Esophagus squamous epithelium (tissue), 4 donors: ENCODE measurements at regions not wholly inside any gene's neighbourhood (a gene's known extent, or its start where the extent isn't known, plus 50 kb on each side); places are given as distances from the start of the nearest gene placed in this dataset.

Experiments
- POLR2A ChIP-seq, 4 donors: fragments of 450-650 bp; IDR thresholded peaks; one replicate each; pipeline ENCODE4 v1.6.1; 2017; ENCODE audit warnings: antibody characterized with exemption in 4 of 4, mild to moderate bottlenecking in 4 of 4, moderate library complexity in 3 of 4
- TF ChIP-seq, protein P1 (sequence below), 6 experiments: fragments of 450-650 bp in 4 of 6; fragments of 200-600 bp in 2 of 6; sonication (generic) in 2 of 6; IDR thresholded peaks; one replicate each; pipeline ENCODE4 v1.5.1; 2016 to 2019; ENCODE audit warnings: antibody characterized with exemption in 6 of 6, mild to moderate bottlenecking in 4 of 6, moderate library complexity in 4 of 6

DNA sequence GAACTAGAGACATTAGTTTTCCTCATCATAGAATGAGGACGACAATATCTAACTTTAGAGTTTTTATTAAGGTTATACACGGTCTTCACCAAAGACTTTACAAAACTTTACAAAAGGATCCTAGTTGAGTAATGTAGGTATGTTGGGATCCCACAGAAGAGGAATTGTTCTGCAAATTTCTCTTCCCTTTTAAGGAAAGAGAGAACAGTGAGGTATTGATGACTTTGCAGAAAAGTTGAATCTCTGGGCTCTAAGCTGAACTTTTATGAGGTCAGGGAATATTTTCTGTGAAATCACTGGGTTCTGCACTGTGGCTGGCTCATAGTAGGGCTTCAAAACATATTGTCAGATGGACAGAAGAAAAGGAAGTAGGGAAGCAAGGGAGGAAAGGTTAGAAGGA is 89.8 kb upstream of the PIRT start:
- TF ChIP-seq, protein P1, sequence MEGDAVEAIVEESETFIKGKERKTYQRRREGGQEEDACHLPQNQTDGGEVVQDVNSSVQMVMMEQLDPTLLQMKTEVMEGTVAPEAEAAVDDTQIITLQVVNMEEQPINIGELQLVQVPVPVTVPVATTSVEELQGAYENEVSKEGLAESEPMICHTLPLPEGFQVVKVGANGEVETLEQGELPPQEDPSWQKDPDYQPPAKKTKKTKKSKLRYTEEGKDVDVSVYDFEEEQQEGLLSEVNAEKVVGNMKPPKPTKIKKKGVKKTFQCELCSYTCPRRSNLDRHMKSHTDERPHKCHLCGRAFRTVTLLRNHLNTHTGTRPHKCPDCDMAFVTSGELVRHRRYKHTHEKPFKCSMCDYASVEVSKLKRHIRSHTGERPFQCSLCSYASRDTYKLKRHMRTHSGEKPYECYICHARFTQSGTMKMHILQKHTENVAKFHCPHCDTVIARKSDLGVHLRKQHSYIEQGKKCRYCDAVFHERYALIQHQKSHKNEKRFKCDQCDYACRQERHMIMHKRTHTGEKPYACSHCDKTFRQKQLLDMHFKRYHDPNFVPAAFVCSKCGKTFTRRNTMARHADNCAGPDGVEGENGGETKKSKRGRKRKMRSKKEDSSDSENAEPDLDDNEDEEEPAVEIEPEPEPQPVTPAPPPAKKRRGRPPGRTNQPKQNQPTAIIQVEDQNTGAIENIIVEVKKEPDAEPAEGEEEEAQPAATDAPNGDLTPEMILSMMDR (IDR thresholded peaks at IDR 0.05) = no peak
- no peak for TF ChIP-seq POLR2A (IDR thresholded peaks at IDR 0.05)
